ENCODE measurements at regions not wholly inside any gene's neighbourhood (a gene's known extent, or its start where the extent isn't known, plus 50 kb on each side); places are given as distances from the start of the nearest gene placed in this dataset.
"Not testable (repeated sequence)": the region's sequence is repeated elsewhere in the genome, so short reads cannot be mapped to it uniquely, and the experiment has no call there.

- peak; percentile 59 for DNase-seq (ENCODE audit: low read depth, low spot score)
- no peak overlapping the region for H3K27ac ChIP-seq
Measured at GRCh38 chr10:32144817-32145688, 88.8 kb upstream of the KIF5B start.

GRCh38 chr10:32143302-32143847, 87.2 kb upstream of the KIF5B start:
- peak overlapping the region; percentile 94 for H3K27ac ChIP-seq
- peak; percentile 96 for DNase-seq (ENCODE audit: low read depth, low spot score)

- H3K27ac ChIP-seq: peak overlapping the region; percentile 94
- no peak for DNase-seq (ENCODE audit: low read depth, low spot score)
Measured at GRCh38 chr10:32142646-32143045, 86.4 kb upstream of the KIF5B start.

- peak; percentile 50 for DNase-seq (ENCODE audit: low read depth, low spot score)
- H3K27ac ChIP-seq: peak overlapping the region; percentile 94
Measured at GRCh38 chr10:32141018-32141807, 85.0 kb upstream of the KIF5B start.

- H3K27ac ChIP-seq: peak overlapping the region; percentile 94
Measured at GRCh38 chr10:32140403-32140802, 84.2 kb upstream of the KIF5B start.

GRCh38 chr10:32139223-32140073, 83.2 kb upstream of the KIF5B start:
- peak; percentile 86 for DNase-seq (ENCODE audit: low read depth, low spot score)
- peak overlapping the region; percentile 94 for H3K27ac ChIP-seq

More at GRCh38 chr10:32140403-32140802, 84.2 kb upstream of the KIF5B start:
- no peak for DNase-seq (ENCODE audit: low read depth, low spot score)

GRCh38 chr10:32136927-32137326, 80.7 kb upstream of the KIF5B start:
- DNase-seq (ENCODE audit: low read depth, low spot score); H3K27ac ChIP-seq: not testable (repeated sequence)

GRCh38 chr10:32135796-32136195, 79.6 kb upstream of the KIF5B start:
- DNase-seq (ENCODE audit: low read depth, low spot score): not testable (repeated sequence)

GRCh38 chr10:32132357-32132946, 76.2 kb upstream of the KIF5B start:
- H3K27ac ChIP-seq: no peak overlapping the region
- no peak for DNase-seq (ENCODE audit: low read depth, low spot score)

More at GRCh38 chr10:32135796-32136195, 79.6 kb upstream of the KIF5B start:
- not testable (repeated sequence) for H3K27ac ChIP-seq

- no peak overlapping the region for H3K27ac ChIP-seq
- DNase-seq (ENCODE audit: low read depth, low spot score): no peak
Measured at GRCh38 chr10:32131388-32131787, 75.2 kb upstream of the KIF5B start.

- no peak overlapping the region for H3K27ac ChIP-seq
- DNase-seq (ENCODE audit: low read depth, low spot score): no peak
Measured at GRCh38 chr10:32130788-32131187, 74.6 kb upstream of the KIF5B start.

- DNase-seq (ENCODE audit: low read depth, low spot score): no peak
- no peak overlapping the region for H3K27ac ChIP-seq
Measured at GRCh38 chr10:32125023-32125422, 68.8 kb upstream of the KIF5B start.

GRCh38 chr10:32123021-32123420, 66.8 kb upstream of the KIF5B start:
- DNase-seq (ENCODE audit: low read depth, low spot score): no peak
- no peak overlapping the region for H3K27ac ChIP-seq

- H3K27ac ChIP-seq: no peak overlapping the region
- no peak for DNase-seq (ENCODE audit: low read depth, low spot score)
Measured at GRCh38 chr10:32121648-32122047, 65.4 kb upstream of the KIF5B start.

GRCh38 chr10:32120147-32120546, 63.9 kb upstream of the KIF5B start:
- H3K27ac ChIP-seq: no peak overlapping the region

GRCh38 chr10:32114508-32114907, 58.3 kb upstream of the KIF5B start:
- DNase-seq (ENCODE audit: low read depth, low spot score): no peak
- H3K27ac ChIP-seq: no peak overlapping the region

More at GRCh38 chr10:32120147-32120546, 63.9 kb upstream of the KIF5B start:
- no peak for DNase-seq (ENCODE audit: low read depth, low spot score)

- DNase-seq (ENCODE audit: low read depth, low spot score): no peak
- H3K27ac ChIP-seq: no peak overlapping the region
Measured at GRCh38 chr10:32112055-32112454, 55.8 kb upstream of the KIF5B start.

GRCh38 chr10:32111585-32111984, 55.4 kb upstream of the KIF5B start:
- DNase-seq (ENCODE audit: low read depth, low spot score): no peak
- H3K27ac ChIP-seq: no peak overlapping the region

GRCh38 chr10:32110790-32111189, 54.6 kb upstream of the KIF5B start:
- no peak for DNase-seq (ENCODE audit: low read depth, low spot score)
- H3K27ac ChIP-seq: no peak overlapping the region

GRCh38 chr10:32109603-32110002, 53.4 kb upstream of the KIF5B start:
- no peak overlapping the region for H3K27ac ChIP-seq
- no peak for DNase-seq (ENCODE audit: low read depth, low spot score)

Data from epithelial cell of prostate (primary cell).